Natural killer cell (primary cell): ENCODE measurements at regions not wholly inside any gene's neighbourhood (a gene's known extent, or its start where the extent isn't known, plus 50 kb on each side); places are given as distances from the start of the nearest gene placed in this dataset.

ENCODE experiments used
- ATAC-seq, 3 donors: fragments of 150-1000 bp in 2 of 3; fragments of 200-7000 bp in 1 of 3; cut with Tn5 transposase; 1 replicate in 1 of 3; 2 replicates in 2 of 3; pipeline ENCODE4 v1.10.0; 2021; ENCODE audit warnings: mild to moderate bottlenecking in 2 of 3, moderate library complexity in 2 of 3
- DNase-seq, 2 donors: peaks; one replicate each; pipeline versions ENCODE4 v3.0.0 to v3.0.0-alpha.2; 2013 to 2021; ENCODE audit warnings: mixed read lengths in 1 of 2
- H3K27ac ChIP-seq: one replicate; pipeline ENCODE4 v1.5.1; 2013; ENCODE audit warnings: mild to moderate bottlenecking, low read length
- H3K27me3 ChIP-seq: one replicate; pipeline ENCODE4 v1.6.1; 2013; ENCODE audit warnings: low read length; ENCODE audit not compliant: control insufficient read depth, insufficient read depth
- H3K36me3 ChIP-seq: one replicate; pipeline ENCODE4 v1.6.1; 2013; ENCODE audit warnings: low read length; ENCODE audit not compliant: control insufficient read depth, insufficient read depth
- H3K4me1 ChIP-seq: one replicate; pipeline ENCODE4 v1.6.1; 2013; ENCODE audit warnings: low read length; ENCODE audit not compliant: control insufficient read depth, insufficient read depth
- H3K4me3 ChIP-seq: one replicate; pipeline ENCODE4 v1.5.1; 2013; ENCODE audit warnings: low read length
- H3K9me3 ChIP-seq: one replicate; pipeline ENCODE4 v1.6.1; 2013; ENCODE audit warnings: low read length; ENCODE audit not compliant: control insufficient read depth, insufficient read depth
- H3K27ac Mint-ChIP-seq, 2 donors: one replicate each; pipeline ENCODE4 v1.8.0; 2022; ENCODE audit warnings: mild to moderate bottlenecking in 2 of 2, mixed read lengths in 2 of 2, moderate library complexity in 1 of 2
- H3K27me3 Mint-ChIP-seq, 2 donors: one replicate each; pipeline ENCODE4 v1.8.0; 2022; ENCODE audit warnings: low read depth in 2 of 2, mixed read lengths in 2 of 2
- H3K36me3 Mint-ChIP-seq: one replicate; pipeline ENCODE4 v1.8.0; 2022; ENCODE audit warnings: mixed read lengths
- H3K4me1 Mint-ChIP-seq, 2 donors: one replicate each; pipeline ENCODE4 v1.8.0; 2022; ENCODE audit warnings: mixed read lengths in 2 of 2
- H3K4me3 Mint-ChIP-seq: one replicate; pipeline ENCODE4 v1.8.0; 2022; ENCODE audit warnings: mild to moderate bottlenecking, moderate library complexity, mixed read lengths
- H3K9me3 Mint-ChIP-seq, 2 donors: one replicate each; pipeline ENCODE4 v1.8.0; 2022; ENCODE audit warnings: mixed read lengths in 2 of 2
- WGBS: methylation state at CpG from one replicate; pipeline ENCODE4 v1.1.7; 2013; ENCODE audit warnings: missing lambda C conversion rate; ENCODE audit not compliant: insufficient coverage; 5-methylcytosine and 5-hydroxymethylcytosine counted together
- intact Hi-C: fragments of 100-400 bp; cut with micrococcal nuclease; formaldehyde crosslinking; loops from one replicate; pipeline ENCODE4 v1.14.2; 2022
- TF ChIP-seq, protein P1 (sequence below): fragments of 200-600 bp; IDR thresholded peaks from one replicate; pipeline ENCODE4 v1.8.0; 2022; ENCODE audit warnings: antibody characterized with exemption

GRCh38 chr4:38611676-38612075 is 52.3 kb upstream of the KLF3 start:
- Histone ChIP-seq H3K36me3 (no peaks in the 10 kb centered on the region), H3K27me3 (no peaks in the 10 kb centered on the region), H3K4me1 (peaks cover 4% of the 10 kb centered on the region), H3K4me3 (no peak overlapping the region), H3K9me3 (no peaks in the 10 kb centered on the region), H3K27ac (no peak overlapping the region)
- 100% methylated on average over 1 of the region's 3 CpGs for WGBS
- ATAC-seq (no peak), DNase-seq (no peak)
- H3K4me3 Mint-ChIP-seq, result no peak overlapping the region
- H3K36me3 Mint-ChIP-seq, result no peaks in the 10 kb centered on the region
- intact Hi-C loops, result no loop called here
- TF ChIP-seq, protein P1, sequence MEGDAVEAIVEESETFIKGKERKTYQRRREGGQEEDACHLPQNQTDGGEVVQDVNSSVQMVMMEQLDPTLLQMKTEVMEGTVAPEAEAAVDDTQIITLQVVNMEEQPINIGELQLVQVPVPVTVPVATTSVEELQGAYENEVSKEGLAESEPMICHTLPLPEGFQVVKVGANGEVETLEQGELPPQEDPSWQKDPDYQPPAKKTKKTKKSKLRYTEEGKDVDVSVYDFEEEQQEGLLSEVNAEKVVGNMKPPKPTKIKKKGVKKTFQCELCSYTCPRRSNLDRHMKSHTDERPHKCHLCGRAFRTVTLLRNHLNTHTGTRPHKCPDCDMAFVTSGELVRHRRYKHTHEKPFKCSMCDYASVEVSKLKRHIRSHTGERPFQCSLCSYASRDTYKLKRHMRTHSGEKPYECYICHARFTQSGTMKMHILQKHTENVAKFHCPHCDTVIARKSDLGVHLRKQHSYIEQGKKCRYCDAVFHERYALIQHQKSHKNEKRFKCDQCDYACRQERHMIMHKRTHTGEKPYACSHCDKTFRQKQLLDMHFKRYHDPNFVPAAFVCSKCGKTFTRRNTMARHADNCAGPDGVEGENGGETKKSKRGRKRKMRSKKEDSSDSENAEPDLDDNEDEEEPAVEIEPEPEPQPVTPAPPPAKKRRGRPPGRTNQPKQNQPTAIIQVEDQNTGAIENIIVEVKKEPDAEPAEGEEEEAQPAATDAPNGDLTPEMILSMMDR, result no peak
- H3K27me3 Mint-ChIP-seq, result no peaks in the 10 kb centered on the region
- H3K9me3 Mint-ChIP-seq, result no peaks in the 10 kb centered on the region
- H3K27ac Mint-ChIP-seq, result no peak overlapping the region
- H3K4me1 Mint-ChIP-seq, result peaks cover 7% of the 10 kb centered on the region in 2 donors

DNA sequence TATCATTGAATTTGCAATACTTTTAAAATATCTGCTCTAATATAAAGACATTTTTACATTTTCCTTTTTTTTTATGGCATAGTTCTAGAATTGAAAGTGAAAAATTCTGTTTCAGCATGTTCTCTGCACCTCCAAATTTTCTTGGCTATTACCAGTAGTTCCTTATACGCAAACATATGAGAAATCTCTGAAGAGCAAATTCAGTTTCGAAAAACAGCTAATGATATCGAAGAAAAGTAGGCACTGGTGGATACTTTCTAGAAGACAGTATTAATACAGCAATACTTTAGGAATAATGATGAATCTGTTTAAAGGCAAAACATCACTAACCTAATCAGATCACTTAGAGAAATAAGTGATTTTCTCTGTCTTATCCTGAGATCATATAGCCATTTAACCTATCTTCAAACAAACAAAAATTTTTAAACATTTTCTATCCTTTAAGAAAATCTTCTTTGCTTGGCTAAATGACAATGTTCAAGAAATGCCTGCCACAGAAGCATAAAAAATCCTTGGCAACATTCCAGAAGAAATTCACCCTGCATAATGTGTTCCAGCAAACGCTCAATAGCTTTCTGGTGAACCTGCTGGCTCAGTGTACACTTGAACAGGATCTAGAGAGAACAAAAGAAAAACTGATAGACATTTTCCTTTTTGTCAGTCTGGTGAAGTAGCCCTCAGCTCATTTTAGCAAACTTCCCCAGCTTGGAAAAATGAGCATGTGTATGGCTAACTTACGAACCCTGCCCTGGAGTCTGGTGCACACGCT is 51.2 kb upstream of the KLF3 start:
- Histone ChIP-seq H3K9me3 (no peaks in the 10 kb centered on the region), H3K4me1 (peaks cover 4% of the 10 kb centered on the region), H3K27me3 (no peaks in the 10 kb centered on the region), H3K36me3 (no peaks in the 10 kb centered on the region), H3K27ac (no peak overlapping the region), H3K4me3 (no peak overlapping the region)
- Mint-ChIP-seq H3K27ac (no peak overlapping the region), H3K4me3 (no peak overlapping the region), H3K9me3 (no peaks in the 10 kb centered on the region), H3K4me1 (peaks cover 7 to 11% of the 10 kb centered on the region in 2 donors), H3K36me3 (no peaks in the 10 kb centered on the region), H3K27me3 (no peaks in the 10 kb centered on the region)
- WGBS, result 96% methylated on average over 4 of the region's 6 CpGs
- DNase-seq, result no peak
- intact Hi-C loops, result no loop called here
- TF ChIP-seq, protein P1, result no peak
- ATAC-seq, result no peak
